ENCODE measurements at regions not wholly inside any gene's neighbourhood (a gene's known extent, or its start where the extent isn't known, plus 50 kb on each side); places are given as distances from the start of the nearest gene placed in this dataset.

GRCh38 chr2:129734343-129735034 is 245.0 kb upstream of the RAB6C start:
- no peak for DNase-seq (ENCODE audit: low read depth in 2 of 2)

- no peak for DNase-seq (ENCODE audit: low read depth in 2 of 2)
Observed at GRCh38 chr2:129735576-129735975, 243.9 kb upstream of the RAB6C start.

- DNase-seq (ENCODE audit: low read depth in 2 of 2): no peak
Observed at GRCh38 chr2:129737660-129738527, 241.6 kb upstream of the RAB6C start.

GRCh38 chr2:129738799-129739198 is 240.7 kb upstream of the RAB6C start:
- DNase-seq (ENCODE audit: low read depth in 2 of 2): no peak

GRCh38 chr2:129740504-129740903 is 239.0 kb upstream of the RAB6C start:
- DNase-seq (ENCODE audit: low read depth in 2 of 2): no peak

- DNase-seq (ENCODE audit: low read depth in 2 of 2): no peak
Observed at GRCh38 chr2:129741165-129741564, 238.3 kb upstream of the RAB6C start.

- no peak for DNase-seq (ENCODE audit: low read depth in 2 of 2)
Observed at GRCh38 chr2:129741623-129742022, 237.8 kb upstream of the RAB6C start.

GRCh38 chr2:129742415-129743180 is 236.9 kb upstream of the RAB6C start:
- no peak for DNase-seq (ENCODE audit: low read depth in 2 of 2)

- DNase-seq (ENCODE audit: low read depth in 2 of 2): no peak
Observed at GRCh38 chr2:129744141-129744540, 235.3 kb upstream of the RAB6C start.

- no peak for DNase-seq (ENCODE audit: low read depth in 2 of 2)
Observed at GRCh38 chr2:129744649-129745048, 234.8 kb upstream of the RAB6C start.

GRCh38 chr2:129747500-129748125 is 231.9 kb upstream of the RAB6C start:
- DNase-seq (ENCODE audit: low read depth in 2 of 2): no peak

GRCh38 chr2:129748250-129748649 is 231.2 kb upstream of the RAB6C start:
- no peak for DNase-seq (ENCODE audit: low read depth in 2 of 2)

GRCh38 chr2:129748653-129749052 is 230.8 kb upstream of the RAB6C start:
- no peak for DNase-seq (ENCODE audit: low read depth in 2 of 2)

GRCh38 chr2:129751409-129751808 is 228.1 kb upstream of the RAB6C start:
- no peak for DNase-seq (ENCODE audit: low read depth in 2 of 2)

- DNase-seq (ENCODE audit: low read depth in 2 of 2): no peak
Observed at GRCh38 chr2:129752176-129752575, 227.3 kb upstream of the RAB6C start.

GRCh38 chr2:129752686-129753085 is 226.8 kb upstream of the RAB6C start:
- DNase-seq (ENCODE audit: low read depth in 2 of 2): no peak

- DNase-seq (ENCODE audit: low read depth in 2 of 2): no peak
Observed at GRCh38 chr2:129753261-129753660, 226.2 kb upstream of the RAB6C start.

GRCh38 chr2:129754421-129754820 is 225.0 kb upstream of the RAB6C start:
- DNase-seq (ENCODE audit: low read depth in 2 of 2): no peak

GRCh38 chr2:129754831-129755230 is 224.6 kb upstream of the RAB6C start:
- no peak for DNase-seq (ENCODE audit: low read depth in 2 of 2)

GRCh38 chr2:129755786-129756185 is 223.7 kb upstream of the RAB6C start:
- no peak for DNase-seq (ENCODE audit: low read depth in 2 of 2)

- DNase-seq (ENCODE audit: low read depth in 2 of 2): no peak
Observed at GRCh38 chr2:129756276-129756675, 223.2 kb upstream of the RAB6C start.
